ENCODE measurements at regions not wholly inside any gene's neighbourhood (a gene's known extent, or its start where the extent isn't known, plus 50 kb on each side); places are given as distances from the start of the nearest gene placed in this dataset.

DNA sequence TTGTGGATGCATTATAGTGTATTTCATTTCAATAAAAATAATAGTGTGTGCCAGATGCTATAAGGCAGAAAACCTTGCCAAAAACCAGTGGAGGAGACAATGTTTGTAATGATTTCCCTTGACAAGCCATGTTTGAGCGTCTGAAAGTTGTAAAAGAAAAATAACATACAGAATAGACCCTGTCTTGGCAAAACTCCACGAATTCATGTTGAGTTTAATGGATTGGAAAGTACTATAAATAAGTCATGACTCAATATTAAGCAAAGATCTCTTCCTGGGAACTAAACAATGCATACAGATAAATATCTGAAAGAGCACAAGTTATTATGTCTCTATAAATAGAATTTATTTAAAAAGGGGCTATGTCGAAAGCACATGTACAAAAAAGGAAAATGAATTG, 543.5 kb downstream of the GABRG1 start:
- no peaks in the 10 kb centered on the region for H3K27me3 Mint-ChIP-seq
- intact Hi-C loops (cut with micrococcal nuclease) = no loop called here
- H3K4me1 Mint-ChIP-seq = no peaks in the 10 kb centered on the region
- no peak for ATAC-seq (ENCODE audit: low read depth)
- no peak for DNase-seq
- ChIA-PET CTCF (no interaction called here), POLR2A (no interaction called here)
- TF ChIP-seq, protein P1, sequence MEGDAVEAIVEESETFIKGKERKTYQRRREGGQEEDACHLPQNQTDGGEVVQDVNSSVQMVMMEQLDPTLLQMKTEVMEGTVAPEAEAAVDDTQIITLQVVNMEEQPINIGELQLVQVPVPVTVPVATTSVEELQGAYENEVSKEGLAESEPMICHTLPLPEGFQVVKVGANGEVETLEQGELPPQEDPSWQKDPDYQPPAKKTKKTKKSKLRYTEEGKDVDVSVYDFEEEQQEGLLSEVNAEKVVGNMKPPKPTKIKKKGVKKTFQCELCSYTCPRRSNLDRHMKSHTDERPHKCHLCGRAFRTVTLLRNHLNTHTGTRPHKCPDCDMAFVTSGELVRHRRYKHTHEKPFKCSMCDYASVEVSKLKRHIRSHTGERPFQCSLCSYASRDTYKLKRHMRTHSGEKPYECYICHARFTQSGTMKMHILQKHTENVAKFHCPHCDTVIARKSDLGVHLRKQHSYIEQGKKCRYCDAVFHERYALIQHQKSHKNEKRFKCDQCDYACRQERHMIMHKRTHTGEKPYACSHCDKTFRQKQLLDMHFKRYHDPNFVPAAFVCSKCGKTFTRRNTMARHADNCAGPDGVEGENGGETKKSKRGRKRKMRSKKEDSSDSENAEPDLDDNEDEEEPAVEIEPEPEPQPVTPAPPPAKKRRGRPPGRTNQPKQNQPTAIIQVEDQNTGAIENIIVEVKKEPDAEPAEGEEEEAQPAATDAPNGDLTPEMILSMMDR (IDR thresholded peaks at IDR 0.05) = no peak
- peaks cover 8% of the 10 kb centered on the region for H3K9me3 Mint-ChIP-seq
- H3K36me3 Mint-ChIP-seq (ENCODE audit: low read depth) = no peaks in the 10 kb centered on the region
- no peak overlapping the region for H3K27ac Mint-ChIP-seq
- H3K4me3 Mint-ChIP-seq = no peak overlapping the region

DNA sequence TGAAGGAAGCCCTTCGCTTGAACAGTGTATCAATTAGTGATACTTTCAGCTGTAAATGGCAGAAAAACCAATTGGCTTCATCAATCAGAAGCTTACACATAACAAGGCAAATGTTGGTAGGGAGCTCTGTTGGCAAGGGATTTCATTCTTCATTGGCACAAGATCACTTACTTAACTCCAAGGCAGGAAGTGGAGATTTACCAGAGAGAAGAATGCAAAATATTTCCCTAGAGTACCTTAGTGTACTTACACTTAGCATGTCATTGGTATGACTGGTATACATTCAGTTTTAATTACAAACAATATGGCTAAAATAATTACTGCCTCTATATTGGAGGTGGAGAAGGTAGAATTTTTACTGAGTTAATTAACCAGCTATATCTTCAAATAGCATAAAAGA, 545.0 kb downstream of the GABRG1 start:
- Mint-ChIP-seq H3K4me1 (no peaks in the 10 kb centered on the region), H3K27ac (no peak overlapping the region), H3K9me3 (peaks cover 9% of the 10 kb centered on the region), H3K4me3 (no peak overlapping the region), H3K27me3 (no peaks in the 10 kb centered on the region), H3K36me3 (ENCODE audit: low read depth) (no peaks in the 10 kb centered on the region)
- POLR2A ChIA-PET = no interaction called here
- intact Hi-C loops (cut with micrococcal nuclease) = no loop called here
- TF ChIP-seq, protein P1 (IDR thresholded peaks at IDR 0.05) = no peak
- no peak for DNase-seq
- no peak for ATAC-seq (ENCODE audit: low read depth)
- CTCF ChIA-PET = no interaction called here

DNA sequence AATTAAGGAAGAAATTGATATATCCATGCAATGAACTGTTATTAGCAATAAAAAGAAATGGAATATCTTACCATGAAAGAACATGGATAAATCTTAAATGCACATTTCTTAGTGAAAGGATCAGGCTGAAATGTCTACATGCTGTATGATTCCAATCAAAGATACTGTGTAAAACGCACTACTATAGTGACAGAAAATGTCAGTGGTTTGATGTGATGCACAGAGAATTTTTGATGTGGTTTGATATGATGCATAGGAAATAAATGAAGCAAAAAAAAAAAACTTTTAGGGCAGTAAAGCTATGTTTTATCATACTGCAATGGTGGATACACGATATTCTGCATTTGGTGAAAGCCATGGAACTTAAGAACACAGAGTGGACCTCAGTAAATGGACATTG, 547.6 kb downstream of the GABRG1 start:
- POLR2A ChIA-PET = no interaction called here
- DNase-seq = no peak
- CTCF ChIA-PET = no interaction called here
- H3K36me3 Mint-ChIP-seq (ENCODE audit: low read depth) = no peaks in the 10 kb centered on the region
- TF ChIP-seq, protein P1 (IDR thresholded peaks at IDR 0.05) = no peak
- no peak overlapping the region for H3K27ac Mint-ChIP-seq
- H3K4me1 Mint-ChIP-seq = no peaks in the 10 kb centered on the region
- H3K4me3 Mint-ChIP-seq = no peak overlapping the region
- H3K9me3 Mint-ChIP-seq = peaks cover 3% of the 10 kb centered on the region
- intact Hi-C loops (cut with micrococcal nuclease) = no loop called here
- H3K27me3 Mint-ChIP-seq = no peaks in the 10 kb centered on the region
- ATAC-seq (ENCODE audit: low read depth) = no peak

DNA sequence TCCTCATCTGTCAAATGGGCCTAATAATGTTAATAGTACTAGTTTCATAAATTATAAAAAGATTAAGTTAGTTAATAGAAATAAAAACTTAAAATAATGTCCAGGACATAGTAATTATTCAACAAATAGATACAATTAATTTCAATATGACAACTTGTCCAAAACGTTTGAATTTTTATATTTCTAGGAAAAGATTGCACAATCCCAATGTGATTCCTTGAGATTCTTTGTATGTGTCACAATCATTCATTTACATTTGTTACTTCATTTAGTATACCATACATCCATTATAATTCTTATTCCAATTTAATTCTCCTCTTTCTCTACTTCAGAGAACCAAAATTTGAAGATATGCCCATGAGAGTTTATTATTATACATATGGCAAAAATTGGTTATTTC, 554.2 kb downstream of the GABRG1 start:
- Mint-ChIP-seq H3K36me3 (ENCODE audit: low read depth) (no peaks in the 10 kb centered on the region), H3K4me1 (no peaks in the 10 kb centered on the region), H3K27ac (no peak overlapping the region), H3K4me3 (no peak overlapping the region), H3K27me3 (no peaks in the 10 kb centered on the region), H3K9me3 (peaks cover 3% of the 10 kb centered on the region)
- DNase-seq (no peak), ATAC-seq (ENCODE audit: low read depth) (no peak)
- ChIA-PET POLR2A (no interaction called here), CTCF (no interaction called here)
- intact Hi-C loops (cut with micrococcal nuclease) = no loop called here
- TF ChIP-seq, protein P1 (IDR thresholded peaks at IDR 0.05) = no peak

DNA sequence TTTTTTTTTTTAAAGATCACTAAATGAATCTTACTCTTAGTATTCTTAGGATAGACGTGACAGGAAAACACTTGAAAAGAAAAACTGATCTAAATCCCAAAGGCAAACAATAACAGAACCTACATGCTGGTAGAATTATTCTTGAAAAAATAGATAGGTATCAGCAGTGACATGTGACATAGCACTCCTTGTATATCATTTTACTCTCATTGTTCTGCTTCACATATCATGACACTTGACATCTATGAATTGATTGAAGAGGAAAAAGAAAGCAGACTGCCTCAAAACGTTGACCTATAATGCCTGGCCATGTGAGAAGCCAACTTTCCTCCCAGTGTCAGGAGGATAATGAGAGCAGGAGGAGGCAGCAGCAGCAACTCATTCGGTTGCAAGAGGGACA, 555.2 kb downstream of the GABRG1 start:
- Mint-ChIP-seq H3K27me3 (no peaks in the 10 kb centered on the region), H3K36me3 (ENCODE audit: low read depth) (no peaks in the 10 kb centered on the region), H3K9me3 (no peaks in the 10 kb centered on the region), H3K27ac (no peak overlapping the region), H3K4me1 (no peaks in the 10 kb centered on the region), H3K4me3 (no peak overlapping the region)
- ChIA-PET CTCF (no interaction called here), POLR2A (no interaction called here)
- DNase-seq (no peak), ATAC-seq (ENCODE audit: low read depth) (no peak)
- TF ChIP-seq, protein P1 (IDR thresholded peaks at IDR 0.05) = no peak
- intact Hi-C loops (cut with micrococcal nuclease) = no loop called here
